Upper lobe of left lung (tissue), 6 donors: ENCODE measurements at regions not wholly inside any gene's neighbourhood (a gene's known extent, or its start where the extent isn't known, plus 50 kb on each side); places are given as distances from the start of the nearest gene placed in this dataset.

ENCODE experiments used
- ATAC-seq, 2 donors: fragments of 200-7000 bp; cut with Tn5 transposase; one replicate each; pipeline ENCODE4 v1.9.1; 2022; ENCODE audit warnings: mild to moderate bottlenecking in 2 of 2, moderate library complexity in 2 of 2; ENCODE audit not compliant: low FRiP score in 2 of 2
- DNase-seq, 2 donors: peaks; one replicate each; pipeline ENCODE4 v3.0.0-alpha.2; 2019 to 2020
- H3K27ac ChIP-seq, 4 donors: fragments of 200-600 bp; sonication (generic); one replicate each; pipeline ENCODE4 v1.5.1; 2016 to 2019
- H3K27me3 ChIP-seq, 4 donors: fragments of 200-600 bp; sonication (generic); one replicate each; pipeline ENCODE4 v1.5.1; 2017 to 2019
- H3K36me3 ChIP-seq, 4 donors: fragments of 200-600 bp; sonication (generic); one replicate each; pipeline ENCODE4 v1.5.1; 2016 to 2019
- H3K4me1 ChIP-seq, 4 donors: fragments of 200-600 bp; sonication (generic); one replicate each; pipeline ENCODE4 v1.5.1; 2018 to 2019
- H3K4me3 ChIP-seq, 4 donors: fragments of 200-600 bp; sonication (generic); one replicate each; pipeline ENCODE4 v1.5.1; 2017 to 2019; ENCODE audit warnings: mild to moderate bottlenecking in 2 of 4, moderate library complexity in 1 of 4
- H3K9me3 ChIP-seq, 4 donors: fragments of 200-600 bp; sonication (generic); one replicate each; pipeline ENCODE4 v1.5.1; 2018 to 2019
- CTCF ChIP-seq, 6 experiments: fragments of 450-650 bp in 4 of 6; fragments of 200-600 bp in 2 of 6; sonication (generic) in 2 of 6; IDR thresholded peaks; one replicate each; pipeline ENCODE4 v1.5.1; 2016 to 2019; ENCODE audit warnings: antibody characterized with exemption in 6 of 6
- EP300 ChIP-seq, 4 donors: sonication (generic); formaldehyde crosslinking; IDR thresholded peaks; one replicate each; pipeline ENCODE4 v1.5.1; 2017; ENCODE audit warnings: antibody characterized with exemption in 4 of 4, control low read depth in 2 of 4
- POLR2A ChIP-seq, 4 donors: fragments of 450-650 bp; IDR thresholded peaks; one replicate each; pipeline ENCODE4 v1.5.1; 2016 to 2017; ENCODE audit warnings: antibody characterized with exemption in 4 of 4, mild to moderate bottlenecking in 2 of 4
- POLR2AphosphoS5 ChIP-seq, 2 donors: sonication (generic); formaldehyde crosslinking; IDR thresholded peaks; one replicate each; pipeline ENCODE4 v1.5.1; 2017; ENCODE audit warnings: antibody characterized with exemption in 2 of 2
- WGBS, 2 donors: methylation state at CpG; one replicate each; pipeline ENCODE4 v1.1.5; 2017 to 2018; 5-methylcytosine and 5-hydroxymethylcytosine counted together
- donor health status: DM: no; HTN: no; CAD: no; lungs with moderate emphysema.
- donor health status: DM: no; HTN: yes; CAD: no; lungs with severe emphysema.

GRCh38 chr6:1040393-1040792 is 271.5 kb upstream of the FOXQ1 start:
- WGBS, 2 donors: 65 to 78% methylated on average over 12 of the region's 12 CpGs
- TF ChIP-seq POLR2A (IDR thresholded peaks at IDR 0.05): no peak
- TF ChIP-seq CTCF (IDR thresholded peaks at IDR 0.05): no peak
- TF ChIP-seq POLR2AphosphoS5 (IDR thresholded peaks at IDR 0.05): no peak
- TF ChIP-seq EP300 (IDR thresholded peaks at IDR 0.05): no peak
- no peaks in the 10 kb centered on the region for H3K27me3 ChIP-seq
- ATAC-seq (no peak), DNase-seq (no peak)
- H3K9me3 ChIP-seq: no peaks in the 10 kb centered on the region
- peaks cover 0 to 7% (median 4%) of the 10 kb centered on the region in 4 donors for H3K4me1 ChIP-seq
- H3K4me3 ChIP-seq: no peak overlapping the region
- H3K27ac ChIP-seq: no peak overlapping the region
- H3K36me3 ChIP-seq: no peaks in the 10 kb centered on the region

DNA sequence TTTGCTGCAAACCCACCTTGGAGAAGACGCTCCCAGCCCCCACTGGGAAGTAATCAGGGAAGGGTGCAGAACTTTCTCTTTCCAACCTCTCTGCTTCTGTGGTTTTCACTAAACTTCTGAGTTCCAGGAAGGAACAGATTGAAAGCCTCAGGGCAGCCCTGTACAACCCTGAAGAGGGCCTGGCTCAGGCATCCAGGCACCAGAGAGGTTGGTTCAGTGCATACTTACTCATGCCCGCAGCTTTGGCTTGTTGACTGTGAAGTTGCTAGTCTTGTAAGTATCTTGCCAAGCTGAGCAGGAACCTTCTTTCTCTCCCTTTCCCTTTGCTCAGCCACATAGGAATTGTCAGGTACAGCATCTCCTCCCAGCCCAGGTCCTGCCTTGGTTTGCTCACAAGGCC is 272.2 kb upstream of the FOXQ1 start:
- H3K4me1 ChIP-seq: peaks cover 0 to 7% (median 4%) of the 10 kb centered on the region in 4 donors
- DNase-seq (no peak), ATAC-seq (no peak)
- TF ChIP-seq EP300 (IDR thresholded peaks at IDR 0.05) (no peak), POLR2AphosphoS5 (IDR thresholded peaks at IDR 0.05) (no peak), CTCF (IDR thresholded peaks at IDR 0.05) (no peak), POLR2A (IDR thresholded peaks at IDR 0.05) (no peak)
- H3K36me3 ChIP-seq: no peaks in the 10 kb centered on the region
- H3K27me3 ChIP-seq: no peaks in the 10 kb centered on the region
- H3K9me3 ChIP-seq: no peaks in the 10 kb centered on the region
- 70 to 79% methylated on average over 2 of the region's 2 CpGs for WGBS, 2 donors
- H3K4me3 ChIP-seq: no peak overlapping the region
- no peak overlapping the region for H3K27ac ChIP-seq

DNA sequence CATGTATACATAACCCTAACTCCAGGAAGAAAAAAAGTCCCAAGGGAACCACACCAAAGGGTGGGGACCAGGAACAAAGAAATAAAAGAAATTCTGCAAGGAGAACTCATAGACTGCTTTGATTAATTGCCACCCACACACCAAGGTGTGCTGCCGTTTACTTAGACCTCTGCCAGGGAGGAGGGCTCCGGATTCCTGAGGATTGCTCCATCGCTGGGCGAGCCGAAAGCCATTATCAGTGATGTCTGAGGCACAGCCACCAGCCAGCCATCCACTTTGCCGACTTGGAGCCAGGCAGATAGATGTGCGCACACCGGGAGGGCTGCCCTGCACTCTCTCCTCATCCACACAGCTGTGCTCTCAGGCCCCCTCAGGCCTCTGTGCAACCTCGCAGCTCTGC is 272.7 kb upstream of the FOXQ1 start:
- TF ChIP-seq EP300 (IDR thresholded peaks at IDR 0.05): no peak
- no peak for TF ChIP-seq POLR2A (IDR thresholded peaks at IDR 0.05)
- no peak for TF ChIP-seq POLR2AphosphoS5 (IDR thresholded peaks at IDR 0.05)
- ATAC-seq: no peak
- Histone ChIP-seq H3K9me3 (no peaks in the 10 kb centered on the region), H3K36me3 (no peaks in the 10 kb centered on the region), H3K27me3 (no peaks in the 10 kb centered on the region), H3K4me3 (no peak overlapping the region), H3K4me1 (peaks cover 0 to 3% (median under 1%) of the 10 kb centered on the region in 4 donors), H3K27ac (no peak overlapping the region)
- 64 to 65% methylated on average over 8 to 9 of the region's 9 CpGs for WGBS, 2 donors
- DNase-seq: peak in 1 of 2 donors; percentile 22

DNA sequence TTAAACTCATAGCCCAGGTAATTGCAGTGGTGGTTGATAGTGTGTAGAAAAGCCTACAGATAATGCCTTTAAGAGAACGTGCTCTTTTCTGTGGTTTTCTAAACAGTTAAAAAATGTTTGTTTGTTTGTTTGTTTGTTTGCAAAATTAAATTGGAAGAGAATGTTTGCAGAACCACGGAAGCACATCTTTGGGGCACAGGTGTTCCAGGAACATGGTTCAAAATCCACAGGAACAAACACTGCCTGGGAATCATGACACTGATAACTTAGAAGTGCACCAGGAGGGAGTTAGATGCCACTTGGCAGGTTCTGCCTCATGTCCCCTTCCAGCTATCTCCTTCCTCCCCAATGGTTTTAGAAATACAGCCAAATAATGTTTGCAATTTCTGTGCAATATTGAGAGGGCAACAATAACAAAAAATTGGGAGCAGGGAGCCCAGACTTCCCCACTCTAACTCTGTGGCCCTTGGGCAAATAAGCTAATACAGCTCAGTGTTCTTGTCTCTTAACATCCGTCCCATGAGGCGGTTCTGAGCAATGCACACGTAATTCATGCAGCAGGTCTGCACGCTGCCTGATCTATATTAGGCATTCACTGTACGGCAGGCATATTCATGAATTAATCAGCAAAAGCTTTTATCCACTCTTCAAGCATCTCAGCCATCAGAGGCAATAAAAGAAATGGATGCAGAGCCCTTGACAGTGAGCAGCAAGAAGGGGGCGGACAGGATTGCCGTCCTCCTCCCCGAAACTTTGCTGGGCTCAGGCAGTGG is 274.3 kb upstream of the FOXQ1 start:
- no peak for DNase-seq
- WGBS, 2 donors: 90 to 94% methylated on average over 10 of the region's 10 CpGs
- Histone ChIP-seq H3K4me1 (no peaks in the 10 kb centered on the region), H3K9me3 (no peaks in the 10 kb centered on the region), H3K27me3 (no peaks in the 10 kb centered on the region), H3K36me3 (no peaks in the 10 kb centered on the region), H3K27ac (no peak overlapping the region), H3K4me3 (no peak overlapping the region)
- TF ChIP-seq CTCF (IDR thresholded peaks at IDR 0.05) (no peak), POLR2AphosphoS5 (IDR thresholded peaks at IDR 0.05) (no peak), POLR2A (IDR thresholded peaks at IDR 0.05) (no peak), EP300 (IDR thresholded peaks at IDR 0.05) (no peak)
- ATAC-seq: no peak

GRCh38 chr6:1035401-1035800 is 276.5 kb upstream of the FOXQ1 start:
- Histone ChIP-seq H3K27ac (no peak overlapping the region), H3K36me3 (no peaks in the 10 kb centered on the region), H3K4me1 (no peaks in the 10 kb centered on the region), H3K9me3 (no peaks in the 10 kb centered on the region), H3K27me3 (no peaks in the 10 kb centered on the region), H3K4me3 (no peak overlapping the region)
- TF ChIP-seq EP300 (IDR thresholded peaks at IDR 0.05): no peak
- DNase-seq: no peak
- ATAC-seq: no peak
- whole genome bisulfite sequencing, 2 donors: 64 to 75% methylated on average over 11 of the region's 11 CpGs

GRCh38 chr6:1031720-1032119 is 280.2 kb upstream of the FOXQ1 start:
- H3K4me3 ChIP-seq: no peak overlapping the region
- ATAC-seq (no peak), DNase-seq (no peak)
- no peaks in the 10 kb centered on the region for H3K4me1 ChIP-seq
- TF ChIP-seq POLR2AphosphoS5 (IDR thresholded peaks at IDR 0.05): no peak
- no peak for TF ChIP-seq EP300 (IDR thresholded peaks at IDR 0.05)
- no peak for TF ChIP-seq CTCF (IDR thresholded peaks at IDR 0.05)
- TF ChIP-seq POLR2A (IDR thresholded peaks at IDR 0.05): no peak
- H3K36me3 ChIP-seq: no peaks in the 10 kb centered on the region
- no peaks in the 10 kb centered on the region for H3K9me3 ChIP-seq
- no peak overlapping the region for H3K27ac ChIP-seq
- 72 to 78% methylated on average over 2 of the region's 2 CpGs for WGBS, 2 donors
- no peaks in the 10 kb centered on the region for H3K27me3 ChIP-seq
